Mucosa of descending colon (tissue), 3 donors: ENCODE measurements at regions not wholly inside any gene's neighbourhood (a gene's known extent, or its start where the extent isn't known, plus 50 kb on each side); places are given as distances from the start of the nearest gene placed in this dataset.

Source experiments
- ATAC-seq: fragments of 200-7000 bp; cut with Tn5 transposase; one replicate; pipeline ENCODE4 v1.9.1; 2020; ENCODE audit warnings: mild to moderate bottlenecking, moderate library complexity
- DNase-seq, 3 donors: peaks; one replicate each; pipeline ENCODE4 v3.0.0-alpha.2; 2020
- H3K36me3 ChIP-seq: fragments of 200-600 bp; one replicate; pipeline ENCODE4 v1.8.0; 2021; ENCODE audit warnings: low read depth, mild to moderate bottlenecking
- H3K4me1 ChIP-seq: fragments of 200-600 bp; one replicate; pipeline ENCODE4 v1.8.0; 2021; ENCODE audit warnings: low read depth, mild to moderate bottlenecking
- H3K4me3 ChIP-seq: fragments of 200-600 bp; one replicate; pipeline ENCODE4 v1.8.0; 2021; ENCODE audit warnings: mild to moderate bottlenecking
- H3K9me3 ChIP-seq: fragments of 200-600 bp; one replicate; pipeline ENCODE4 v1.8.0; 2021; ENCODE audit warnings: mild to moderate bottlenecking
- intact Hi-C, 2 donors: fragments of 100-400 bp; cut with DNase I in 1 of 2; cut with micrococcal nuclease in 1 of 2; formaldehyde crosslinking; loops; one replicate each; pipeline versions ENCODE4 v1.11.0 to v1.11.1; 2022; cut with DNase I, micrococcal nuclease
- TF ChIP-seq, protein P1 (sequence below): fragments of 200-600 bp; IDR thresholded peaks from one replicate; pipeline ENCODE4 v1.8.0; 2022; ENCODE audit warnings: antibody characterized with exemption, mild to moderate bottlenecking
- donor health status: DM: no; HTN: no; CAD: no; lungs with moderate emphysema.
- donor health status: DM: no; HTN: no; CAD: no.
- donor health status: DM: no; HTN: yes; CAD: no.

- ATAC-seq: no peak
- no peak for DNase-seq
- intact Hi-C loops: no loop called here
- TF ChIP-seq, protein P1, sequence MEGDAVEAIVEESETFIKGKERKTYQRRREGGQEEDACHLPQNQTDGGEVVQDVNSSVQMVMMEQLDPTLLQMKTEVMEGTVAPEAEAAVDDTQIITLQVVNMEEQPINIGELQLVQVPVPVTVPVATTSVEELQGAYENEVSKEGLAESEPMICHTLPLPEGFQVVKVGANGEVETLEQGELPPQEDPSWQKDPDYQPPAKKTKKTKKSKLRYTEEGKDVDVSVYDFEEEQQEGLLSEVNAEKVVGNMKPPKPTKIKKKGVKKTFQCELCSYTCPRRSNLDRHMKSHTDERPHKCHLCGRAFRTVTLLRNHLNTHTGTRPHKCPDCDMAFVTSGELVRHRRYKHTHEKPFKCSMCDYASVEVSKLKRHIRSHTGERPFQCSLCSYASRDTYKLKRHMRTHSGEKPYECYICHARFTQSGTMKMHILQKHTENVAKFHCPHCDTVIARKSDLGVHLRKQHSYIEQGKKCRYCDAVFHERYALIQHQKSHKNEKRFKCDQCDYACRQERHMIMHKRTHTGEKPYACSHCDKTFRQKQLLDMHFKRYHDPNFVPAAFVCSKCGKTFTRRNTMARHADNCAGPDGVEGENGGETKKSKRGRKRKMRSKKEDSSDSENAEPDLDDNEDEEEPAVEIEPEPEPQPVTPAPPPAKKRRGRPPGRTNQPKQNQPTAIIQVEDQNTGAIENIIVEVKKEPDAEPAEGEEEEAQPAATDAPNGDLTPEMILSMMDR: no peak
- Histone ChIP-seq H3K4me3 (no peak overlapping the region), H3K9me3 (no peaks in the 10 kb centered on the region), H3K36me3 (no peaks in the 10 kb centered on the region), H3K4me1 (no peaks in the 10 kb centered on the region)
Observed at GRCh38 chr1:112285746-112286145, 110.3 kb upstream of the CTTNBP2NL start.

- ATAC-seq (no peak), DNase-seq (no peak)
- no peaks in the 10 kb centered on the region for H3K4me1 ChIP-seq
- H3K9me3 ChIP-seq: no peaks in the 10 kb centered on the region
- no peaks in the 10 kb centered on the region for H3K36me3 ChIP-seq
- H3K4me3 ChIP-seq: no peak overlapping the region
- intact Hi-C loops: no loop called here
- TF ChIP-seq, protein P1: no peak
Observed at GRCh38 chr1:112296908-112297307, 99.1 kb upstream of the CTTNBP2NL start.

GRCh38 chr1:112297536-112297935 lies 98.5 kb upstream of the CTTNBP2NL start:
- no peak for ATAC-seq
- DNase-seq: no peak
- Histone ChIP-seq H3K36me3 (no peaks in the 10 kb centered on the region), H3K4me1 (no peaks in the 10 kb centered on the region), H3K9me3 (no peaks in the 10 kb centered on the region), H3K4me3 (no peak overlapping the region)
- TF ChIP-seq, protein P1: no peak
- intact Hi-C loops: no loop called here

- peak in 2 of 3 donors; percentile 59 to 83 for DNase-seq
- TF ChIP-seq, protein P1: peak; percentile 18
Observed at GRCh38 chr1:112298558-112298957, 97.5 kb upstream of the CTTNBP2NL start.

DNA sequence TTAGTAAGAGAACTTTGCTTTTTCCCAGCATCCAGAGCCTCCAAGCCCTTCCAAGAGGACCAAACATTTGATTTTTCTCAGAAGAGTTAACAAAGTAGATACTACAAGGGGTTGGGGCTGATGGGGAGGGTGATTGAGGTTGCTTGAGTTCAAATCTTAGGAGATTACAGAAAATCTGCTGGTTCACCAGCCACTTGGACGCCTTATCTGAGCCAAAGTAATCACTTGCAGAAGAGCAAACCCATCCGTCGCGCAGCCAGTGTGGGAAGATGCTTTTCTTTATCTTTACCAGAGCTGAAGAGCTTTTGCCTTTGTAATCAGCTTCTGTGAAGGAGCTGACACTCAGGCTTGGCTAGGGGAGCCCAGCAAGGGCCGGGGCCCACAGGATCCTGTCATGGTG lies 91.9 kb upstream of the CTTNBP2NL start:
- no peak for ATAC-seq
- intact Hi-C loops: no loop called here
- Histone ChIP-seq H3K9me3 (no peaks in the 10 kb centered on the region), H3K4me1 (no peaks in the 10 kb centered on the region), H3K4me3 (no peak overlapping the region), H3K36me3 (no peaks in the 10 kb centered on the region)
- no peak for DNase-seq
- TF ChIP-seq, protein P1: no peak

More at GRCh38 chr1:112298558-112298957, 97.5 kb upstream of the CTTNBP2NL start:
- H3K36me3 ChIP-seq: no peaks in the 10 kb centered on the region
- ATAC-seq: peak; percentile 61
- no peaks in the 10 kb centered on the region for H3K9me3 ChIP-seq
- intact Hi-C loops: no loop called here
- no peak overlapping the region for H3K4me3 ChIP-seq
- H3K4me1 ChIP-seq: no peaks in the 10 kb centered on the region

GRCh38 chr1:112304612-112305011 lies 91.4 kb upstream of the CTTNBP2NL start:
- ATAC-seq (no peak), DNase-seq (no peak)
- intact Hi-C loops: no loop called here
- H3K9me3 ChIP-seq: no peaks in the 10 kb centered on the region
- TF ChIP-seq, protein P1: no peak
- H3K4me3 ChIP-seq: no peak overlapping the region
- H3K4me1 ChIP-seq: no peaks in the 10 kb centered on the region
- no peaks in the 10 kb centered on the region for H3K36me3 ChIP-seq
